ENCODE measurements at regions not wholly inside any gene's neighbourhood (a gene's known extent, or its start where the extent isn't known, plus 50 kb on each side); places are given as distances from the start of the nearest gene placed in this dataset.

GRCh38 chr10:6327961-6328698 lies 125.4 kb downstream of the PFKFB3 start:
- ChIA-PET CTCF (no interaction called here), POLR2A (interaction anchor here (0.6 kb wide), 1 partner anchor 150 kb away, joined by 3 read pairs; no protein-coding TSS in a partner anchor)
- no peak for DNase-seq (ENCODE audit: low read depth, low spot score)
- TF ChIP-seq, protein P1, sequence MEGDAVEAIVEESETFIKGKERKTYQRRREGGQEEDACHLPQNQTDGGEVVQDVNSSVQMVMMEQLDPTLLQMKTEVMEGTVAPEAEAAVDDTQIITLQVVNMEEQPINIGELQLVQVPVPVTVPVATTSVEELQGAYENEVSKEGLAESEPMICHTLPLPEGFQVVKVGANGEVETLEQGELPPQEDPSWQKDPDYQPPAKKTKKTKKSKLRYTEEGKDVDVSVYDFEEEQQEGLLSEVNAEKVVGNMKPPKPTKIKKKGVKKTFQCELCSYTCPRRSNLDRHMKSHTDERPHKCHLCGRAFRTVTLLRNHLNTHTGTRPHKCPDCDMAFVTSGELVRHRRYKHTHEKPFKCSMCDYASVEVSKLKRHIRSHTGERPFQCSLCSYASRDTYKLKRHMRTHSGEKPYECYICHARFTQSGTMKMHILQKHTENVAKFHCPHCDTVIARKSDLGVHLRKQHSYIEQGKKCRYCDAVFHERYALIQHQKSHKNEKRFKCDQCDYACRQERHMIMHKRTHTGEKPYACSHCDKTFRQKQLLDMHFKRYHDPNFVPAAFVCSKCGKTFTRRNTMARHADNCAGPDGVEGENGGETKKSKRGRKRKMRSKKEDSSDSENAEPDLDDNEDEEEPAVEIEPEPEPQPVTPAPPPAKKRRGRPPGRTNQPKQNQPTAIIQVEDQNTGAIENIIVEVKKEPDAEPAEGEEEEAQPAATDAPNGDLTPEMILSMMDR (IDR thresholded peaks at IDR 0.05; ENCODE audit: insufficient read depth, low read length, missing control alignments), result no peak
- no peak overlapping the region for H3K4me3 ChIP-seq (ENCODE audit: low read depth, low read length)

DNA sequence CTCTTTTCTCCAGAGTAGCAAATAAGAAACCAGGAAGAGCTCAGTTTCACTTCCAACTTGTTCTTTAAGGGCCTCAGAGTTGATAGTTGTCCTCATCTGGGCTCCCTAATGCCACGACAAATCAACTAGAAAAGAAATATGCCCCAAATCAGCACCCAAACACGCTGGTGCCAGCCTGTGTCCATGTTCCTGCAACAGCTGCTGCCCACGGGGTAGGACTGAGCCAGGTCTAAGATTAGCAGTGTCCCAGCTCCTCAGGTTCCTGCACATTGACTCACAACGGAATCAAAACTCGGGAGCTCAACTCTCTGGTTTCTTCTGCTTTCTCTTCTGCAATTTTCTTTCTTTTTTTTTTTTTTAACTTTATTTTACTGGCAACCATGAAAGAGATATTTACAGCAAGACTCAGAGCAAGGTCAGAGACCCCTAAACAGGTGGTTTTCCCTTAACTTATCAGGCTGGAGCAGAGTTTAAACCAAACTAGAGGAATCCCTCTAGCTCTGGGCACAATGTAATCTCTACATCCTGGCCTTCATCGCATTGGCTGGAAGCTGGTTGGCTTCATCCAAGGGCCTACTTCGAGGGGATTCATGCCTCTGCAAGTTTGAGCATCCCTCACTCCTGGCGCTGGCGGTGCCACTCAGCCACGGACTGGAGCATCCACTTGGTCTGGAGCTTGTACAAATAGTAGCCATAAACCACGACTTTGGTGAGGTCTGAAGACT lies 126.1 kb downstream of the PFKFB3 start:
- ChIA-PET CTCF (no interaction called here), POLR2A (interaction anchor here (0.6 kb wide), 1 partner anchor 151 kb away, joined by 3 read pairs; no protein-coding TSS in a partner anchor)
- DNase-seq (ENCODE audit: low read depth, low spot score), result no peak
- no peak overlapping the region for H3K4me3 ChIP-seq (ENCODE audit: low read depth, low read length)
- TF ChIP-seq, protein P1 (IDR thresholded peaks at IDR 0.05; ENCODE audit: insufficient read depth, low read length, missing control alignments), result no peak

- TF ChIP-seq, protein P1 (IDR thresholded peaks at IDR 0.05; ENCODE audit: insufficient read depth, low read length, missing control alignments), result no peak
- no peak for DNase-seq (ENCODE audit: low read depth, low spot score)
- CTCF ChIA-PET, result no interaction called here
- POLR2A ChIA-PET, result no interaction called here
- no peak overlapping the region for H3K4me3 ChIP-seq (ENCODE audit: low read depth, low read length)
Measured at GRCh38 chr10:6333086-6333485, 130.4 kb downstream of the PFKFB3 start.

GRCh38 chr10:6333973-6334372 lies 131.2 kb downstream of the PFKFB3 start:
- CTCF ChIA-PET, result no interaction called here
- TF ChIP-seq, protein P1 (IDR thresholded peaks at IDR 0.05; ENCODE audit: insufficient read depth, low read length, missing control alignments), result no peak
- no peak for DNase-seq (ENCODE audit: low read depth, low spot score)
- no peak overlapping the region for H3K4me3 ChIP-seq (ENCODE audit: low read depth, low read length)
- POLR2A ChIA-PET, result no interaction called here

DNA sequence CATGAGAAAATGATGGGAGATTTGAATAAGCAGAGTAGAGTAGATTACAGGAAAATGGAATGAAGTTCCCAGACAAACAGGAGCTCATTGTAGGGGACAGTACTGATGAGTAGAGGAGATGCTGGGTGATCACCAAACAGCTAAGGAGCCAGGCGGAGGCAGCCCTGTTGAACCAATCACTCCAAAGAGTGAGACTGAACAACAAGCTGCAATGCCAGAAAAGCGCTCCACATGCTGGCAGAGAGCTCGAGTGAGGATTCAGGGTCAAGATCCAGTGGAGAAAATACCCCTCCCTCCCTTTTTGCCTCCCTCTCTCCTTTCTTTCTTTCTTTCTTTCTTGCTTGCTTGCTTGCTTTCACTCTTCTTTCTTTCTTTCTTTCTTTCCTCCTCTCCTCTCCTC lies 133.3 kb downstream of the PFKFB3 start:
- TF ChIP-seq, protein P1 (IDR thresholded peaks at IDR 0.05; ENCODE audit: insufficient read depth, low read length, missing control alignments), result no peak
- no peak for DNase-seq (ENCODE audit: low read depth, low spot score)
- POLR2A ChIA-PET, result interaction anchor here (0.5 kb wide), 1 partner anchor 46 kb away, joined by 3 read pairs; no protein-coding TSS in a partner anchor
- H3K4me3 ChIP-seq (ENCODE audit: low read depth, low read length), result no peak overlapping the region
- CTCF ChIA-PET, result no interaction called here

GRCh38 chr10:6337382-6337781 lies 134.7 kb downstream of the PFKFB3 start:
- DNase-seq (ENCODE audit: low read depth, low spot score), result no peak
- TF ChIP-seq, protein P1 (IDR thresholded peaks at IDR 0.05; ENCODE audit: insufficient read depth, low read length, missing control alignments), result no peak
- no peak overlapping the region for H3K4me3 ChIP-seq (ENCODE audit: low read depth, low read length)
- CTCF ChIA-PET, result interaction anchor here (0.6 to 1.5 kb wide), 2 partner anchors 9 to 64 kb away, joined by 3 to 5 read pairs; no protein-coding TSS in a partner anchor
- POLR2A ChIA-PET, result no interaction called here
